ENCODE measurements at regions not wholly inside any gene's neighbourhood (a gene's known extent, or its start where the extent isn't known, plus 50 kb on each side); places are given as distances from the start of the nearest gene placed in this dataset.

- Histone ChIP-seq H3K4me2 (ENCODE audit: low read length) (no peak overlapping the region), H3K36me3 (ENCODE audit: control insufficient read depth, low read length) (no peaks in the 10 kb centered on the region), H3K27me3 (ENCODE audit: control insufficient read depth, low read length) (no peaks in the 10 kb centered on the region), H3K4me1 (ENCODE audit: control insufficient read depth, low read length) (no peaks in the 10 kb centered on the region), H3K4me3 (ENCODE audit: low read length) (no peak overlapping the region), H3K9me2 (replicated peaks; ENCODE audit: control insufficient read depth, low read length) (no peaks in the 10 kb centered on the region), H3K27ac (ENCODE audit: low read depth, low read length) (no peak overlapping the region), H4K20me1 (ENCODE audit: control insufficient read depth, insufficient read depth, low read depth, low read length) (no peaks in the 10 kb centered on the region), H3F3A (ENCODE audit: control insufficient read depth, insufficient read depth) (no peaks in the 10 kb centered on the region), H3K9me3 (ENCODE audit: control insufficient read depth, insufficient read depth, low read length) (no peaks in the 10 kb centered on the region), H3K79me2 (ENCODE audit: control insufficient read depth, low read length) (no peaks in the 10 kb centered on the region)
- TF ChIP-seq CTCF (IDR thresholded peaks at IDR 0.05; ENCODE audit: low read depth, low read length, poor library complexity, severe bottlenecking) (no peak), EZH2phosphoT487 (IDR thresholded peaks at IDR 0.05; ENCODE audit: borderline replicate concordance, low read length) (no peak)
These were observed 243.4 kb downstream of the NXPE2 start for GRCh38 chr11:114921697-114922096.

- Histone ChIP-seq H3K79me2 (ENCODE audit: control insufficient read depth, low read length) (no peaks in the 10 kb centered on the region), H3K4me3 (ENCODE audit: low read length) (no peak overlapping the region), H3K4me1 (ENCODE audit: control insufficient read depth, low read length) (no peaks in the 10 kb centered on the region), H3K36me3 (ENCODE audit: control insufficient read depth, low read length) (no peaks in the 10 kb centered on the region), H3K9me2 (replicated peaks; ENCODE audit: control insufficient read depth, low read length) (no peaks in the 10 kb centered on the region), H3K27me3 (ENCODE audit: control insufficient read depth, low read length) (no peaks in the 10 kb centered on the region), H3K9me3 (ENCODE audit: control insufficient read depth, insufficient read depth, low read length) (no peaks in the 10 kb centered on the region), H3K4me2 (ENCODE audit: low read length) (no peak overlapping the region), H4K20me1 (ENCODE audit: control insufficient read depth, insufficient read depth, low read depth, low read length) (no peaks in the 10 kb centered on the region), H3K27ac (ENCODE audit: low read depth, low read length) (no peak overlapping the region), H3F3A (ENCODE audit: control insufficient read depth, insufficient read depth) (no peaks in the 10 kb centered on the region)
- no peak for TF ChIP-seq CTCF (IDR thresholded peaks at IDR 0.05; ENCODE audit: low read depth, low read length, poor library complexity, severe bottlenecking)
- no peak for TF ChIP-seq EZH2phosphoT487 (IDR thresholded peaks at IDR 0.05; ENCODE audit: borderline replicate concordance, low read length)
These were observed 245.7 kb downstream of the NXPE2 start for GRCh38 chr11:114924042-114924441.

GRCh38 chr11:114925591-114925990 lies 247.3 kb downstream of the NXPE2 start:
- no peak for TF ChIP-seq EZH2phosphoT487 (IDR thresholded peaks at IDR 0.05; ENCODE audit: borderline replicate concordance, low read length)
- no peak for TF ChIP-seq CTCF (IDR thresholded peaks at IDR 0.05; ENCODE audit: low read depth, low read length, poor library complexity, severe bottlenecking)
- no peaks in the 10 kb centered on the region for H4K20me1 ChIP-seq (ENCODE audit: control insufficient read depth, insufficient read depth, low read depth, low read length)
- no peak overlapping the region for H3K4me3 ChIP-seq (ENCODE audit: low read length)
- no peaks in the 10 kb centered on the region for H3F3A ChIP-seq (ENCODE audit: control insufficient read depth, insufficient read depth)
- no peaks in the 10 kb centered on the region for H3K27me3 ChIP-seq (ENCODE audit: control insufficient read depth, low read length)
- H3K79me2 ChIP-seq (ENCODE audit: control insufficient read depth, low read length): no peaks in the 10 kb centered on the region
- no peaks in the 10 kb centered on the region for H3K9me2 ChIP-seq (replicated peaks; ENCODE audit: control insufficient read depth, low read length)
- no peaks in the 10 kb centered on the region for H3K4me1 ChIP-seq (ENCODE audit: control insufficient read depth, low read length)
- H3K9me3 ChIP-seq (ENCODE audit: control insufficient read depth, insufficient read depth, low read length): no peaks in the 10 kb centered on the region
- H3K36me3 ChIP-seq (ENCODE audit: control insufficient read depth, low read length): no peaks in the 10 kb centered on the region
- no peak overlapping the region for H3K4me2 ChIP-seq (ENCODE audit: low read length)
- H3K27ac ChIP-seq (ENCODE audit: low read depth, low read length): no peak overlapping the region
